ENCODE measurements at regions not wholly inside any gene's neighbourhood (a gene's known extent, or its start where the extent isn't known, plus 50 kb on each side); places are given as distances from the start of the nearest gene placed in this dataset.

DNA sequence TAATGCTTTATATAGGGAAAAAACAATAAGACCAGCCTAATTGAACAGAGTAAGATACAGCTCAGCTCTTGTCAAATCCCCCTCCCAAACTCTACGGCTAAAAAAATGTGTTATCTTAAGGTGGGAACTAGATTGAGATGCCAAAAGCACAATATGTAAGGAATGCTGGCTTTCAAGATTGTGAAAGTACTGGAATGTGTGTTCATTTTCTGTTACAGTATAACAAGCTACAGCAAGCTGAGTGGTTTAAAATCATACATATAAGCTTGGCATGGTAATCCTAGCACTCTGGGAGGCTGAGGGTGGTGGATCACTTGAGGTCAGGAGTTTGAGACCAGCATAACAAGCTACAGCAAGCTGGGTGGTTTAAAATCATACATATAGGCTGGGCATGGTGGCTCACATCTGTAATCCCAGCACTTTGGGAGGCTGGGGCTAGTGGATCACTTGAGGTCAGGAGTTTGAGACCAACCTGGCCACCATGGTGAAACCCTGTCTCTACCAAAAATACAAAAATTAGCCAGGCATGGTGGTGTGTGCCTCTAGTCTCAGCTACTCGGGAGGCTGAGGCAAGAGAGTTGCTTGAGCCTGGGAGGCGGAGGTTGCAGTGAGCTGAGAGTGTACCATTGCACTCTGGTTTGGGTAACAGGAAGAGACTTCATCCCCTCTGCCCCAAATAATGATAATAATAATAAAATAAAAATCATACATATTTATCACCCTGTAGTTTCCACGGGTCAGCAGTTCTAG lies 297.7 kb downstream of the DOK5 start:
- TF ChIP-seq, protein P1, sequence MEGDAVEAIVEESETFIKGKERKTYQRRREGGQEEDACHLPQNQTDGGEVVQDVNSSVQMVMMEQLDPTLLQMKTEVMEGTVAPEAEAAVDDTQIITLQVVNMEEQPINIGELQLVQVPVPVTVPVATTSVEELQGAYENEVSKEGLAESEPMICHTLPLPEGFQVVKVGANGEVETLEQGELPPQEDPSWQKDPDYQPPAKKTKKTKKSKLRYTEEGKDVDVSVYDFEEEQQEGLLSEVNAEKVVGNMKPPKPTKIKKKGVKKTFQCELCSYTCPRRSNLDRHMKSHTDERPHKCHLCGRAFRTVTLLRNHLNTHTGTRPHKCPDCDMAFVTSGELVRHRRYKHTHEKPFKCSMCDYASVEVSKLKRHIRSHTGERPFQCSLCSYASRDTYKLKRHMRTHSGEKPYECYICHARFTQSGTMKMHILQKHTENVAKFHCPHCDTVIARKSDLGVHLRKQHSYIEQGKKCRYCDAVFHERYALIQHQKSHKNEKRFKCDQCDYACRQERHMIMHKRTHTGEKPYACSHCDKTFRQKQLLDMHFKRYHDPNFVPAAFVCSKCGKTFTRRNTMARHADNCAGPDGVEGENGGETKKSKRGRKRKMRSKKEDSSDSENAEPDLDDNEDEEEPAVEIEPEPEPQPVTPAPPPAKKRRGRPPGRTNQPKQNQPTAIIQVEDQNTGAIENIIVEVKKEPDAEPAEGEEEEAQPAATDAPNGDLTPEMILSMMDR (conservative IDR thresholded peaks at IDR 0.05), result no peak
- no peak for TF ChIP-seq EZH2 (IDR thresholded peaks at IDR 0.05; ENCODE audit: low read depth)

Measured in PC-9 (cell line).